Endothelial cell of umbilical vein (primary cell): ENCODE measurements at regions not wholly inside any gene's neighbourhood (a gene's known extent, or its start where the extent isn't known, plus 50 kb on each side); places are given as distances from the start of the nearest gene placed in this dataset.

Experiments
- BruUV-seq: library from RNA; stranded (reverse); fragments of 400-500 nt; replicated peaks from 2 replicates; lab custom pipeline; 2021; lab: Mats Ljungman, UMichigan
- CTCF ChIA-PET: fragments of 300-600, 350-600 bp; sonication (Branson Sonifier 250); formaldehyde crosslinking; loops from one replicate; lab custom pipeline; 2021; ENCODE audit warnings: antibody characterized with exemption, inconsistent platforms; lab: Charles Lee
- POLR2A ChIA-PET: fragments of 300-600, 350-600 bp; sonication (Branson Sonifier 250); formaldehyde crosslinking; loops from one replicate; lab custom pipeline; 2021; ENCODE audit warnings: antibody characterized with exemption, inconsistent platforms; lab: Charles Lee
- DNase-seq: peaks from one replicate; pipeline ENCODE4 v3.0.0-alpha.2; 2011; ENCODE audit warnings: low read depth, low spot score
- FAIRE-seq: peaks from 2 replicates; lab custom pipeline; 2011; peaks lifted over from hg19 to GRCh38; lab: Jason Lieb, UNC
- H2AFZ ChIP-seq: 2 replicates; pipeline ENCODE4 v1.6.0; 2012; ENCODE audit warnings: low read depth, low read length, control low read depth, inconsistent platforms
- H3K27ac ChIP-seq: 2 replicates; pipeline ENCODE4 v1.5.1; 2011; ENCODE audit warnings: low read depth, mild to moderate bottlenecking, control low read depth, low read length, moderate library complexity; ENCODE audit not compliant: insufficient read depth
- H3K27me3 ChIP-seq, 2 experiments: 2 replicates each; pipeline versions ENCODE4 v1.6.0 to v1.6.1; 2011; ENCODE audit warnings: low read length in 2 of 2, mixed read lengths in 1 of 2; ENCODE audit not compliant: control insufficient read depth in 2 of 2, insufficient read depth in 2 of 2
- H3K36me3 ChIP-seq, 2 experiments: 2 replicates in 1 of 2; 3 replicates in 1 of 2; pipeline ENCODE4 v1.5.1; 2011; ENCODE audit warnings: low read length in 2 of 2, mild to moderate bottlenecking in 1 of 2, moderate library complexity in 1 of 2; ENCODE audit not compliant: control insufficient read depth in 2 of 2, insufficient read depth in 2 of 2; ENCODE audit errors: extremely low read depth in 1 of 2
- H3K4me1 ChIP-seq: 3 replicates; pipeline ENCODE4 v1.5.1; 2011; ENCODE audit warnings: mild to moderate bottlenecking, low read length; ENCODE audit not compliant: control insufficient read depth, insufficient read depth; ENCODE audit errors: extremely low read depth
- H3K4me2 ChIP-seq: 2 replicates; pipeline ENCODE4 v1.6.1; 2011; ENCODE audit warnings: low read length, control low read depth, mixed read lengths; ENCODE audit not compliant: insufficient read depth
- H3K4me3 ChIP-seq, 3 experiments: fragments of 200-600 bp in 1 of 3; sonication (generic), shearing (Covaris generic) in 1 of 3; replicated peaks in 1 of 3; 2 replicates each; pipeline ENCODE4 v1.5.1; 2011 to 2016; ENCODE audit warnings: control low read depth in 3 of 3, low read length in 3 of 3, mild to moderate bottlenecking in 2 of 3, inconsistent platforms in 1 of 3, low read depth in 1 of 3, moderate library complexity in 1 of 3; ENCODE audit not compliant: insufficient read depth in 1 of 3
- H3K79me2 ChIP-seq: 2 replicates; pipeline ENCODE4 v1.6.0; 2012; ENCODE audit warnings: low read length, inconsistent platforms; ENCODE audit not compliant: control insufficient read depth, insufficient read depth
- H3K9ac ChIP-seq: replicated peaks from 2 replicates; pipeline ENCODE3; 2011; ENCODE audit warnings: low read length, control low read depth; ENCODE audit not compliant: insufficient read depth; ENCODE audit errors: extremely low read depth
- H3K9me1 ChIP-seq: replicated peaks from 3 replicates; pipeline ENCODE4 v1.6.0; 2011; ENCODE audit warnings: mild to moderate bottlenecking, low read length; ENCODE audit not compliant: control insufficient read depth, insufficient read depth; ENCODE audit errors: extremely low read depth
- H3K9me3 ChIP-seq: replicated peaks from 2 replicates; pipeline ENCODE4 v1.5.1; 2012; ENCODE audit warnings: low read length, inconsistent platforms; ENCODE audit not compliant: control insufficient read depth, insufficient read depth
- H4K20me1 ChIP-seq: replicated peaks from 2 replicates; pipeline ENCODE3; 2011; ENCODE audit warnings: mild to moderate bottlenecking, low read length; ENCODE audit not compliant: control insufficient read depth, insufficient read depth; ENCODE audit errors: extremely low read depth
- EZH2 ChIP-seq: IDR thresholded peaks from 2 replicates; pipeline ENCODE4 v1.6.1; 2012; ENCODE audit warnings: borderline replicate concordance, low read depth, mild to moderate bottlenecking, moderate library complexity, low read length, inconsistent platforms; ENCODE audit not compliant: severe bottlenecking
- FOS ChIP-seq: IDR thresholded peaks from 2 replicates; pipeline ENCODE4 v1.6.1; 2011; ENCODE audit warnings: mild to moderate bottlenecking, low read length, moderate library complexity, borderline replicate concordance; ENCODE audit not compliant: insufficient read depth
- GATA2 ChIP-seq: IDR thresholded peaks from 2 replicates; pipeline ENCODE4 v1.7.0; 2011; ENCODE audit warnings: low read depth, mild to moderate bottlenecking, moderate library complexity, mixed read lengths, low read length; ENCODE audit not compliant: insufficient read length, insufficient read depth
- JUN ChIP-seq: IDR thresholded peaks from 2 replicates; pipeline ENCODE4 v1.6.1; 2011; ENCODE audit warnings: borderline replicate concordance, low read depth; ENCODE audit not compliant: insufficient read length, insufficient read depth
- MYC ChIP-seq: IDR thresholded peaks from one replicate; pipeline ENCODE4 v1.6.1; 2011; ENCODE audit warnings: mild to moderate bottlenecking, low read depth, low read length
- POLR2A ChIP-seq: IDR thresholded peaks from 2 replicates; pipeline ENCODE4 v1.6.1; 2012; ENCODE audit warnings: low read depth, mild to moderate bottlenecking, control low read depth, low read length
- POLR2AphosphoS5 ChIP-seq: IDR thresholded peaks from 2 replicates; pipeline ENCODE4 v1.6.1; 2012; ENCODE audit warnings: low read depth, mild to moderate bottlenecking, control low read depth, low read length, moderate library complexity; ENCODE audit not compliant: insufficient read depth
- dilution Hi-C: fragments of 300-500 bp; cut with MboI; formaldehyde crosslinking; loops from one replicate; pipeline ENCODE4 v1.15.0; 2019; ENCODE audit warnings: low sequenced_read_pairs; ENCODE audit not compliant: extremely low pct_ligation_motif_present
- intact Hi-C: fragments of 100-400 bp; cut with micrococcal nuclease; formaldehyde crosslinking; loops from one replicate; pipeline ENCODE4 v1.10.0; 2022
- TF ChIP-seq, protein P1 (sequence below): IDR thresholded peaks from 2 replicates; pipeline ENCODE4 v1.6.1; 2011; ENCODE audit not compliant: insufficient read depth, insufficient read length
- TF ChIP-seq, protein P2 (sequence below), 2 donors: IDR thresholded peaks; 1 replicate in 1 of 2; 2 replicates in 1 of 2; pipeline ENCODE4 v1.5.1; 2011; ENCODE audit warnings: low read length in 2 of 2, mild to moderate bottlenecking in 2 of 2, moderate library complexity in 2 of 2, control low read depth in 1 of 2, inconsistent platforms in 1 of 2, low read depth in 1 of 2; ENCODE audit not compliant: insufficient read depth in 1 of 2; ENCODE audit errors: extremely low read depth in 1 of 2

DNA sequence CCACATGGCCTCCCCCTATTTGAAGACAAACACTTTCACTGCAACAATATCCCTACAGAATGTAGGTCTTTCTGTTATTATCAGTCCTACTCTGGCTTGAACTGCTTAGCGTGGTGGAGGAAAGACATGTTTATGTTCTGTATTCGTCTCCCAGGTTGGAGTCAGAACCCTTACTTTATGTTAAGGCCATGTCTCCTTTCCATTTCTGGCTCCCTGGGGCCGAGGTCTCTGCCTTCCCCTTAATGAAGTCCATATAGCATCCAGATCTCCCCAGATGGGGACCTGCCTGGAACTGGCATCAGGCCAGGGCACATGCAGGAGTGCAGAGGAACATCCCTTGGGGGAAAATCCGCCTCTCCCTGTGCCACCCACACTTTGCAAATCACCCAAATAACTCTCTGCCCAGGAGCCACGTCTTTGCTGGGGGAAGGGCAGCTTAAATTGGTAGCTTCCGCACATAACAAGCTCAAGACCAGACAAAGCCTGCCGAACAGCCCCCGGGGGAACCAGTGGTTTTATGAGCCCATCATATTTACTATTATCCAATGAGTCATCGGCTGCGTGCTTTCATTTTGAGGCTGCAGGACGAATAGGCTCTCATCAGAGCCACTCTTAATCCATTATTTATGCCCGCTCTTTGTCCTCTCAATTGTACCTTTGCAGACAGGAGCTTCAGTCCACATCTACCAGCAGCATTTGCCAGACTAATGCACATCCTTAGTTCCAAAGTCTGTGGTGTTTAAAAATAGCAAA lies 237.0 kb downstream of the UACA start:
- H3K9ac ChIP-seq: no peak overlapping the region

More for the DNA sequence above, 237.0 kb downstream of the UACA start:
- Histone ChIP-seq H3K79me2 (no peaks in the 10 kb centered on the region), H3K9me1 (no peaks in the 10 kb centered on the region), H3K27ac (no peak overlapping the region), H3K27me3 (peaks cover 0 to 3% of the 10 kb centered on the region in 2 experiments), H3K36me3 (no peaks in the 10 kb centered on the region), H3K4me1 (peaks cover 5% of the 10 kb centered on the region), H3K4me2 (no peak overlapping the region), H2AFZ (no peak overlapping the region), H3K9me3 (no peaks in the 10 kb centered on the region), H3K4me3 (no peak overlapping the region), H4K20me1 (no peaks in the 10 kb centered on the region)
- ChIA-PET POLR2A (no interaction called here), CTCF (no interaction called here)
- BruUV-seq: no TSS peak
- no peak for TF ChIP-seq JUN
- TF ChIP-seq, protein P1, sequence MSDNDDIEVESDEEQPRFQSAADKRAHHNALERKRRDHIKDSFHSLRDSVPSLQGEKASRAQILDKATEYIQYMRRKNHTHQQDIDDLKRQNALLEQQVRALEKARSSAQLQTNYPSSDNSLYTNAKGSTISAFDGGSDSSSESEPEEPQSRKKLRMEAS: no peak
- TF ChIP-seq, protein P2, sequence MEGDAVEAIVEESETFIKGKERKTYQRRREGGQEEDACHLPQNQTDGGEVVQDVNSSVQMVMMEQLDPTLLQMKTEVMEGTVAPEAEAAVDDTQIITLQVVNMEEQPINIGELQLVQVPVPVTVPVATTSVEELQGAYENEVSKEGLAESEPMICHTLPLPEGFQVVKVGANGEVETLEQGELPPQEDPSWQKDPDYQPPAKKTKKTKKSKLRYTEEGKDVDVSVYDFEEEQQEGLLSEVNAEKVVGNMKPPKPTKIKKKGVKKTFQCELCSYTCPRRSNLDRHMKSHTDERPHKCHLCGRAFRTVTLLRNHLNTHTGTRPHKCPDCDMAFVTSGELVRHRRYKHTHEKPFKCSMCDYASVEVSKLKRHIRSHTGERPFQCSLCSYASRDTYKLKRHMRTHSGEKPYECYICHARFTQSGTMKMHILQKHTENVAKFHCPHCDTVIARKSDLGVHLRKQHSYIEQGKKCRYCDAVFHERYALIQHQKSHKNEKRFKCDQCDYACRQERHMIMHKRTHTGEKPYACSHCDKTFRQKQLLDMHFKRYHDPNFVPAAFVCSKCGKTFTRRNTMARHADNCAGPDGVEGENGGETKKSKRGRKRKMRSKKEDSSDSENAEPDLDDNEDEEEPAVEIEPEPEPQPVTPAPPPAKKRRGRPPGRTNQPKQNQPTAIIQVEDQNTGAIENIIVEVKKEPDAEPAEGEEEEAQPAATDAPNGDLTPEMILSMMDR (IDR thresholded peaks at IDR 0.05; ENCODE audit: extremely low read depth in 1 of 2, insufficient read depth in 1 of 2, low read depth in 1 of 2, low read length in 2 of 2): no peak
- TF ChIP-seq MYC: no peak
- no peak for TF ChIP-seq POLR2A
- TF ChIP-seq FOS: no peak
- no peak for TF ChIP-seq EZH2
- no peak for TF ChIP-seq GATA2
- no peak for TF ChIP-seq POLR2AphosphoS5
- DNase-seq: no peak
- dilution Hi-C loops (no loop called here), intact Hi-C loops (no loop called here)
- no peak for FAIRE-seq
